HG03097 (cell line): ENCODE measurements at regions not wholly inside any gene's neighbourhood (a gene's known extent, or its start where the extent isn't known, plus 50 kb on each side); places are given as distances from the start of the nearest gene placed in this dataset.
"Not testable (repeated sequence)": the region's sequence is repeated elsewhere in the genome, so short reads cannot be mapped to it uniquely, and the experiment has no call there.

ENCODE experiments used
- ATAC-seq: cut with Tn5 transposase; IDR thresholded peaks from one replicate; pipeline ENCODE4 v1.9.1; 2021; ENCODE audit not compliant: unreplicated experiment, low FRiP score

DNA sequence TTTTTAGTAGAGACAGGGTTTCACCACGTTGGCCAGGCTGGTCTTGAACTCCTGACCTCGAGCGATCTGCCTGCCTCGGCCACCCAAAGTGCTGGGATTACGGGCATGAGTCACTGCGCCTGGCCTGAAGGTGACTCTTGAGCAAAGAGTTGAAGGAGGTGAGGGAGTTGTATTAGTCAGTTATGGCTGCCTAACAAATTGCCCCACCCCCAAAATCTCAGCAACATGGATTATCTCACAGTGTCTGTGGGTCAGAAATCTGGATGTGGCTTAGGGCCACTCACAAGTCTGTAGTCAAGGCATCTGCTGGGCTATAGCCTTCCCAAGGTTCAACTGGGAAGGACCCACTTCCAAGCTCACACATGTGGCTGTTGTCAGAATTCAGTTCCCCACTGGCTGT is 52.8 kb upstream of the ADGRE5 start:
- ATAC-seq = no peak

DNA sequence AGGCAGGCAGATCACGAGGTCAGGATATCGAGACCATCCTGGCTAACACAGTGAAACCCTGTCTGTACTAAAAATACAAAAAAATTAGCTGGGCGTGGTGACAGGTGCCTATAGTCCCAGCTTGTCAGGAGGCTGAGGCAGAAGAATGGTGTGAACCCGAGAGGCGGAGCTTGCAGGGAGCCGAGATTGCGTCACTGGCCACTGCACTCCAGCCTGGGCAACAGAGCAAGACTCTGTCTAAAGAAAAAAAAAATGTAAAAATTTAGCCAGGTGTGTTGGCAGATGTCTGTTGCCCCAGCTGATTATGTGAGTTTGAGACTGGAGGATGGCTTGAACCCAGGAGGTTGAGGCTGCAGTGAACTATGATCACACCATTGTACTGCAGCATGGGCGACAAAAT is 54.2 kb upstream of the ADGRE5 start:
- not testable (repeated sequence) for ATAC-seq

DNA sequence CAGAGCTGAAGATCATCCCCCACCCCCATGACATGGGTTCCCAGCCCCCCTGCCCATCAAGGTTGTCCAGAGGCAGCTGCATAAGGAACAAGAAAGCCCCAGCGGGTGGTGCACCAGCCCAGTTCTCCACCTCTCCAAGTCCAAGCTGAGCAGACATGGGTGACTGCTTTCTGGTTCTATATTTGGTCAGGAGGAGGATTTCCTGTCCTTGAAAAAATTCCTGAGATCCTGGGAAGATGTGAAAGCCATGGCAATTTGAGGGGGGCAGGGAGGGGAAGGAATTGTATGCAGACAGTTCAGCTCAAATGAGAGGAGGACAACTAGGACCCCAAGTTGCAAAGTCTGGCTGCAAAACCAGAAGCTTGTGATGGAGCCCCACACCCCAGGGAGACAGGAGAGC is 55.4 kb upstream of the ADGRE5 start:
- no peak for ATAC-seq

- no peak for ATAC-seq
These were observed 56.1 kb upstream of the ADGRE5 start for GRCh38 chr19:14325134-14325533.

- ATAC-seq = no peak
These were observed 58.3 kb upstream of the ADGRE5 start for GRCh38 chr19:14322889-14323463.

GRCh38 chr19:14320253-14320652 is 61.0 kb upstream of the ADGRE5 start:
- ATAC-seq = no peak

DNA sequence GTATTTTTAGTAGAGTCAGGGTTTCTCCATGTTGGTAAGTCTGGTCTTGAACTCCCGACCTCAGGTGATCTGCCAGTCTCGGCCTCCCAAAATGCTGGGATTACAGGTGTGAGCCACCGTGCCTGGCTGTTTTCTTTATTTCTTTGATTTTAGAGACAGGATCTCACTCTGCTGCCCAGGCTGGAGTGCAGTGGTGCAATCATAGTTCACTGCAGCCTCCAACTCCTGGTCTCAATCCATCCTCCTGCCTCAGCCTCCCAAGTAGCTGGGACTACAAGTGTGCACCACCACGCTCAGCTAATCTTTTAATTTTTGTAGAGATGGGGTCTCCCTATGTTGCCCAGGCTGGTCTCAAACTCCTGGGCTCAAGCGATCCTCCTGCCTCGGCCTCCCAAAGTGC is 61.5 kb upstream of the ADGRE5 start:
- not testable (repeated sequence) for ATAC-seq

GRCh38 chr19:14318873-14319272 is 62.4 kb upstream of the ADGRE5 start:
- no peak for ATAC-seq

- ATAC-seq = no peak
These were observed 64.1 kb upstream of the ADGRE5 start for GRCh38 chr19:14317157-14317556.

GRCh38 chr19:14315433-14315832 is 65.8 kb upstream of the ADGRE5 start:
- no peak for ATAC-seq

DNA sequence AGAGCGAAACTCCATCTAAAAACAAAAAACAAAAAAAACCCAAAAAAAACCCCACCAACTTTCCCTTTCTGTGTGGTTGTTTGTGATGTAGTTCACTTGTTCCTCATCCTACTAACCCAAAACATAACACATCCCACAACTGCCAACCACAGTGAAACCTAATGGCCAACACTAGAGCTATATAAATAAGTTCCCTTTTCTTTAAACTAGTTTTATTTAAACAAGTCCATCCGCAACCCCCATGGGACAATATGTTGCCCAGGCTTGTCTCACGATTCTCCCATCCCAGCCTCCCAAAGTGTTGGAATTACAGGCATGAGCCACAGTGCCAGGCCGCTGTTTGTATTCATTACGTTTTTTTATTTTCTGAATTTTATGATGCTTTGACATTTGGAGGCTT is 71.2 kb upstream of the ADGRE5 start:
- ATAC-seq = no peak

DNA sequence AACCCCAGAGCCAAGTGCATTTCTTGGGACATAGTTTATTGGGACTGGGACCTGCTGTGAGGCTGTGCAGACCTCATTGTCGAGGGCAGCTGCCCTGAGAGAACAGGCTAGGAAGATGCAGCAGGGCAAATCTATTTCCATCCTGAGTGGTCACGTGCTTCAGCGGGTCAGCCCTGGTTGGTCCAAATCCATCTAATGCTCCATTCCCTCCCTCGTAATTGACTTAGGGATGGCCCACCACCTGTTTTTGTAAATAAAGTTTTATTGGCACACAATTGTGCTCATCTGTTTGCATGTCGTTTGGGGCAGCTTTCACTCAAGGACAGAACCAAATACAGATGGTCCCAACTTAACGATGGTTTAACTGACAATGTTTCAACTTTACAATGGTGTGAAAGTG is 75.5 kb upstream of the ADGRE5 start:
- no peak for ATAC-seq

GRCh38 chr19:14301150-14301549 is 80.1 kb upstream of the ADGRE5 start:
- no peak for ATAC-seq

GRCh38 chr19:14300303-14300702 is 80.9 kb upstream of the ADGRE5 start:
- no peak for ATAC-seq

- not testable (repeated sequence) for ATAC-seq
These were observed 81.9 kb upstream of the ADGRE5 start for GRCh38 chr19:14299224-14299827.

- not testable (repeated sequence) for ATAC-seq
These were observed 83.2 kb upstream of the ADGRE5 start for GRCh38 chr19:14297883-14298576.

DNA sequence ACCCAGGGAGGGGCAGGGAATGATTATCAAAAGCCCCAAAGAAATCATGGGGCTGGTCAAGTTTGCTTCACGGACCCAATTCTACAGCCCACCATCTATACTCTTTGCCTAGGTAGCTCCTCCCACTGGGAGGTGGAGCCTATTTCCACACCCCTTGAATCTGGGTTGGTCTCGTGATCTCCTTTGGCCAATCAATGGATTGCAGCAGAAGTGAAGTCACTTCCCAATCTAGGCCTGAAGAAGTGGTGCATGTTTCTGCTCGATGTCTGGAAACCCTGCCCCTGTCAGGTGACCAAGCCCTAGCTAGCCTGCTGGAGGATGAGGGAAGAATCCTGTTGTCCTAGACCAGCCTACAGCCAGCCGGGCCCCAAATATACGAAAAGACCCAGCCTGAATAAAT is 86.3 kb upstream of the ADGRE5 start:
- ATAC-seq = not testable (repeated sequence)

- ATAC-seq = not testable (repeated sequence)
These were observed 87.5 kb upstream of the ADGRE5 start for GRCh38 chr19:14293816-14294170.

GRCh38 chr19:14293101-14293815 is 87.3 kb upstream of the ADGRL1 start:
- not testable (repeated sequence) for ATAC-seq

DNA sequence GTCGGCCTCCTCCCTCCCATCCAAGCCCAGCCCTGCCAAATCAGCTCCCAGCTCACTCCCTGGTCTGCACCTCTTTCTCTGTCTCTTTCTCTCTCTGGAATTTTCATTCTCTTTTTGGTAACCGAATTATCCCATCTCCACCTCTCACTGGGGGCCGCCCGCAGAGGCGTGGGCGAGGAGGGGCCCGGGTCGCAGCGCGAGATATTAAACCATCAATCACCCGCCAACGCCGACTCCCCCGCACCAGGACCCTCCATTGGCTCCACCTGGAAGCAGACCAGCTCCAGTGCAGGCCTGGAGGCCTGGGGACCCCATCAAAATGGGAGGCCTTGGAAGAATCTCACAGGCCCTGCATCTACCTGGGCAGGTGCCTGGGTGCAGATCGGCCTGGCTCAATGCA is 83.8 kb upstream of the ADGRL1 start:
- ATAC-seq = not testable (repeated sequence)

DNA sequence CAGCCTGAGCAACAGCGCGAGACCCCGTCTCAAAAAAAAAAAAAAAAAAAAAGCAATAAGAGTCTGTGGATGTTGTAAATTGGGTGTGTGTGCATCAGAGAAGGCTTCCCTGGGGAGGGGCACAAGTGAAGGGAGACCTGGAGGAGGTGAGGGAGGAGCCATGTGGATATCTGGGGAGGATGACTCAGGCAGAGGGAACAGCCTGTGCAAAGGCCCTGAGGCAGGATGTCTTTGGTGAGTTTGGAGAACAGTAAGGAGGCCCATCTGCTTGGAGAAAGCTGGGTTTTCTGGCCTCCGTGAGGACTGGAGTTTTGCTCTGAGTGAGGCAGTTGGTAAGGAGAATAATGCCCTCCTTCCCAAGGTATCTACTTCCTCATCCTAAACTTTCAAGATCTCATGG is 81.9 kb upstream of the ADGRL1 start:
- not testable (repeated sequence) for ATAC-seq

- ATAC-seq = not testable (repeated sequence)
These were observed 80.6 kb upstream of the ADGRL1 start for GRCh38 chr19:14286594-14286993.
